NCI-H748 treated with DMSO at 0.1 percent for 48 hours (cell line): ENCODE measurements at regions not wholly inside any gene's neighbourhood (a gene's known extent, or its start where the extent isn't known, plus 50 kb on each side); places are given as distances from the start of the nearest gene placed in this dataset.

Experiments used
- DNase-seq: peaks from one replicate; lab custom pipeline; 2025; lab: John Stamatoyannopoulos, UW

DNA sequence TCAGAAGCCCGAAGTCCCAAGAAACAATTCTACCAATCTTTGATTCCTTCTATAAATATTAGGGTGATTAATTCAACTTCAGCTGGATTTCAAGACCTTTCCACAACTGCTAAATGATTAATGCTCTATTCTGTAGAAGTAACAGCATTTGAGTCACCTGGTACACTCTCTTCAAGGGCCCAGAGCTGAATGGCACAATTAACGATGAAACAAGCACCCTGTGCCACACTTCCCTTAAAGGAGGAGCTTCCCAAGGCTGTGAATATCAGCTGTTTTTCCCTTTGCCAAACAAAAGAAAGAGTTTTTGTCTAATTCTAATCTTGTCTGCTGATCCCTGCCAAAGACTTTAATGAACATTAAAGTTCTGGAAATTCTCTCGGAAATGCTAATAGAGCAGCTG, 56.0 kb downstream of the BOD1L2 start:
- DNase-seq: no peak

DNA sequence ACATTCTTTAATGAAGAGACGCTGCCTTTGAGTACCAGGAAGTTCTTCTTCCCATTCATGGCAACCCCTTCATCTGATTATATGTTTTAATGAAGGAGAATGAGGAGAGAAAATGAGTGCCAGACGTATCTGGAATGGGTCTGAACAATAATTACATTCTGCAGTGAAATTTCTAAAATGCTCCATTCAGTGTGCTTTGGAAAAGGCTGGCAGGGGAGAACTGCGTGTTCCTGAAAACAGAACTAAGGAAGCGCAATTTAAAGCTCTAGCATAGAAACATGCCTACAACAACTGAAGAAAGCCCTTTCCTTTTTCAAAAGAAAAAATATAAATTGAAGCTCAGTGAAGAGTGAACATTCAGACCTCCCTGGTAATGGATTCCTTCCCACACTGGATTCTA, 58.8 kb downstream of the BOD1L2 start:
- DNase-seq: no peak

DNA sequence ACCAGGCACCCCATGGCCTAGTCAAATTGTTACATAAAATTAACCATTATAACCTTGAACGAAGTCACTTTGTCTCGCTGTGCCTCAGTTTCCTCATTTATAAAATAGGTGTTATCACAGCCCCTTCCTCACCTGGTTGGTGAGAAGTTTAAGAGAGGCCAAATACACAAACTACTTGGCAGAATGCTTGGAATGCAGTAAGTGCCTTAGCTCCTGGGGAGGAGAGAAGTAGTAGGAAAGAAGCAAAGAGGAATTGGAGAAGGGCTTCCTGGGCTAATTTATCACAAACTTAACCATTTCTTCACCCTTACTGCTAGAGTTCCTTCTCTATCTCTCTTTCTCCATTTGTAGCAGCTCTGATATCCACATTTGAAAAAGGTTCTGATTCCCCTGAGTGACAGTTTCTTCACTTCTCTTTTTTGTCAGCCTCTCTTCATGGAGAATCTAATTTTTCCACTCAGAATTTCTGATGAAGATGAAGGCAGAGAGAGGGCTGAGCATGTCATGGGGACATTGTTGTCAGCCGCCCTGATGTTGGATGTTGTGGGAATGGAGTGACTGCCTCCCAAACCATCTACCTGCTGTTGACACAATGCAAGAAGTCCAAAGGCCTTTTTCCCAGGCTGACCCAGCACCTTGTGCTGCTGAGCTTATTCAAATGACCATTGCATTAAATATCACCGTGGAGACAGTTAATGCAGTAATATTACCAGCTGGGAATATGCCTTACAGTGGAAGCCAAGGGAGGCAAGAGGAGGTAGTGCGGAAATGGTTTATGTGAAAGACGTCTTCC, 60.4 kb downstream of the BOD1L2 start:
- no peak for DNase-seq

GRCh38 chr18:57208047-57208446, 61.2 kb downstream of the BOD1L2 start:
- peak; percentile 73 for DNase-seq

- DNase-seq: no peak
Measured at GRCh38 chr18:57209713-57210106, 62.8 kb downstream of the BOD1L2 start.

DNA sequence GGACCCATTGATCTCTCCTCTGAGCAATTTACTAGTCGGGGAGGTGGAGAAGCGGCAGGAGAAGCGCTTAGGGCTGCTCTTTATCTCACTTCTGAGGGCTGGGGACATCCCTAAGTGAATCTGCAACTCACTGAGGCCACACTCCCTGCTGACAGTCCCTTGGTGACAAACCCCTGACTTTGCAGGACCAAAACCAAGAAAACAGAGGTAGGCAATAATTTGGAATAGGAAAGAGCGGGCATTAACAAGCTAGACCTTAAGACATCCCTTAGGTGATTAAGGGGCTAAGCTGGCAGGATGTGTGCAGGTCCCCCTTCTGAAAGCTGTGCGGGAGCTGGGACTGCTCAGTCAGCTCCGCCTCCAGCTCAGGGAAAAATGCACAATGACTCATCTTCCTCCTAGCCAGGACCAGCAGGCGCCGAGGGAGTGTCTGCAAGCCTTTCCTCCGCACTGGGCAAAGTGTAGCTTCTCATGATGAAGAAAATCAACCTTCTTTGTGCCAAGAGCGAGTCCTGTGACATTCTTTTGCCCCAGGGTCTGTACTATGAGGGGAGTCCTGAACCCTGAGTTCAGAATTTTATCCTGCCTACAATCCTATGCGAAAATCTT, 63.3 kb downstream of the BOD1L2 start:
- peak; percentile 10 for DNase-seq

DNA sequence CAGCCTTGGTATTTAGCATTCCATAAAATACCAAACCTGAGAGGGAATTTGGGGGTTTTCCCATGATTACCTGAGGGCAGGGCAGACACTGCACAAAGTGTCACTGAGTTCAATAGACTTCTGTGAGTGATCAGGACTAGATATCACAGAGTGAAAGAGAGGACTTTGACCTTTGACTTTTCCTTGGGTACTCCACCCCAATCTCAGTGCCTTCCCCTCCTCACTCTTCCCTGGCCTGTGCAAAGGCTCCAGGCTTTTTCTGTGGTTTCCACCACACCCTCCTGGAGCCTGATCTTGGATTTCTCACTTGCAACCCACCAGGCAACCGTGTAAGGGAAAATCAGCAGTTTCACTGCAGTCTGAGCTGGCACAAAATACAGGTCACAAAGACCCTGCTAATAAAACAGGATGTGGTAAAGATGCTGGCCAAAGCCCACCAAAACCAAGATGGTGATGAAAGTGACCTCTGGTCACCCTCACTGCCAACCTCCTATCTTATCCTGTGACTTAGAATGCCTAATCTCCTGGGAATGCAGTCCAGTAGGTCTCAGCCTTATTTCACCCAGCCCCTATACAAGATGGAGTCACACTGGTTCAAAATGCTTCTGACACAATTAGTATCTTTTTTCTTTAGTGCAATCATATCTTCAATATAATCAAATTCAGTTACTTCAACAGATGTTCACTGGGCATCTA, 64.0 kb downstream of the BOD1L2 start:
- no peak for DNase-seq

DNA sequence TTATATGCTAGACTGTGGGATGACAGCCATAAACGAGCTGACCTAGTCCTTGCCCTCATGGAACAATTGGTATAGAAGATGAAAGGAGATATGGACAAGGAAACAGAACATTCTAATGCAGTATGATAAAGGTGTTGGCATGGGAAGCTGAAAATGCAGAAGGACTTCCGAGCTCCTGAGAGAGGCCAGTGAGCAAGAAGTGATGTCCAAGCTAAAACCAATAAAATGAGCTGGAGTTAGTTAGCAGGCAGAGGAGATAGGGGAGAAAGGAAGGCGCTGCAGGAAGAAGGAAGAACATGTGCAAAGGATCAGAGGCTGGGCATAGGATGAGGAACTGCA, 64.5 kb downstream of the BOD1L2 start:
- DNase-seq: no peak

- no peak for DNase-seq
Measured at GRCh38 chr18:57211776-57212175, 64.9 kb downstream of the BOD1L2 start.

DNA sequence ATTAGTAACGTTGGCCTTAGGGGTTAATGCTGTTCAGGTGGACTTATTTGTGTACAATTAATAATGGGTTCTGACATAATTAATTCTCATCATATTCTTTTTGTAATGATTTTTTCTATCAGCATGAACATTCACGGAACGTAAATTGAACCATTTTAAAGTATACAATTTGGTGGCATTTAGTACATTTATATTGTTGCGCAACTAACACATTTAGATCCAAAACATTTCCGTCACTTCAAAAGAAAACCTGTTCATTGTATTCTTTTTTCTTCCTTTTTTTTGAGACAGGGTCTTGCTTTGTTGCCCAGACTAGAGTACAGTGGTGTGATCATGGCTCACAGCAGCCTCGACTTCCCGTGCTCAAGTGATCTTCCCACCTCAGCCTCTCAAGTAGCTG, 65.8 kb downstream of the BOD1L2 start:
- no peak for DNase-seq

GRCh38 chr18:57214976-57215375, 68.1 kb downstream of the BOD1L2 start:
- DNase-seq: no peak

GRCh38 chr18:57218281-57218680, 71.4 kb downstream of the BOD1L2 start:
- DNase-seq: no peak

DNA sequence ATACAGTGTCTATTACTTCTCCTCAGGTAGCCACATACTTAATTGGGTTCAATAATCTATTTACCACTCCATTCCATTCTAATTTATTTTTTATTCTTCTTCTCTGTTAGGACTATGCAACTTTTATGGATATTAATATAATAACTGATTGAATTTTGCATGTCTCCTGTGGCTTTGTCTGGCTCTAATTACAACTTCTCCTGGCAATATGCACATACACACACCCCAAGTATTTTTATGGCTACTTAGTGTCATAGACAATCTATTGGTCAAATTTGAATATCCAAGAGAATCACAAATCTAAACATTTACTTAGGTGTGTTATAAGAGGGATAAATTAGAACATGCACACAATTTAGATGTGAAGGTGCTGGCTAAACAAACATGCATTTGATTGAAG, 73.1 kb downstream of the BOD1L2 start:
- no peak for DNase-seq

GRCh38 chr18:57220480-57220879, 73.6 kb downstream of the BOD1L2 start:
- no peak for DNase-seq

GRCh38 chr18:57220930-57221483, 74.1 kb downstream of the BOD1L2 start:
- no peak for DNase-seq

GRCh38 chr18:57223144-57223870, 76.4 kb downstream of the BOD1L2 start:
- DNase-seq: no peak

DNA sequence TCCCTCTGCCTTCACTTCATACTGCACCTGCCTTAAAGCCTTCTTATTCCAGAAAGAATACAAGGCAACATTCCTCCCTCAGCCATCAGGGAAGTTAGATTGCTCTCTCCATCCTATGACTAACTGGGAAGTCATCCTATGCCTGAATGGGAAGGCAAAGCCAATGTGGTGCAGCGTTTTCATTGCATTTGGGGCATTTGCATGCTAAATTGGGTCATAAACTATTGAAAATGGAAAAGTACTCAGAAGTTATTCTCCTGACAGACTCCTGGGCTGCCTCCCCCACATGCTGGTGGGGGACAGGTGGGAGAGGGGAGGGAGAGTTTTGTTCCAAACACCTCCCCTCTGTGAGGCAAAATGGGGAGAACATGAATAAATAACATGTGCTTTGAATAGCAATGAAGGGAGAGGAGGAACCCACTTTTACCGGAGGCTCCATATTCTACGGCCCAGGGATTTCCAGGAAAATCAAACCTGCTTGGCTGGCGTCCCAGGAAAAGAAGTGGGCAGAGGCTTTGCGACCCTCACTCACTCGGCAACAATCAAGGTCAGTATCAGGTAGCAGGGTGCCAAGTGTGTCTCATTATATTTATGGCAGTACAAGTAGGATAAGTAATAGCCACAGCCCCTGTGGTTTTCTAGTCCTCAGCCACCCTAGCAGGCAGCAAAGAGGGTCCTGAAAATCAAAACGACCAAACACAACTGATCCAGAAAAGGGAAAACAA, 84.1 kb downstream of the BOD1L2 start:
- no peak for DNase-seq

- DNase-seq: no peak
Measured at GRCh38 chr18:57231864-57232263, 85.0 kb downstream of the BOD1L2 start.

DNA sequence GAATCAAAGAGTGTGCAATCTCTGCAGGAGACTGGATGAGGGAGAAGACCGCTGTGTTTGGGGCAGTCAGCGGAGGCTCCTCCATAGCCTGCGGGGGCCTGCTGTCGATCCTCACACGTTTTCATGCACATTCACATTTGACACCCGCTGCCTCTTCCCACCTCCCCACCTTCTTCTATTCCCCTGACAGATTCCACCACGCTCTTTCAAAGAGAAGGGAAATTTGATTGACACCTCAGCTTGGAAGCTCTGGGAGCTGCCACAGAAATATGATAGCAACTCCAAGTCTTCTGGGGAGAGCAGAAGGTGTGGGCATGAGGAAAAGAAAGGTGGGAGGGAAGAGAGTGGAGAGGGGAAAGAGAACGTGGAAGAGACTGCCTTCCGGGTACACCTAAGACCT, 87.5 kb downstream of the BOD1L2 start:
- no peak for DNase-seq

DNA sequence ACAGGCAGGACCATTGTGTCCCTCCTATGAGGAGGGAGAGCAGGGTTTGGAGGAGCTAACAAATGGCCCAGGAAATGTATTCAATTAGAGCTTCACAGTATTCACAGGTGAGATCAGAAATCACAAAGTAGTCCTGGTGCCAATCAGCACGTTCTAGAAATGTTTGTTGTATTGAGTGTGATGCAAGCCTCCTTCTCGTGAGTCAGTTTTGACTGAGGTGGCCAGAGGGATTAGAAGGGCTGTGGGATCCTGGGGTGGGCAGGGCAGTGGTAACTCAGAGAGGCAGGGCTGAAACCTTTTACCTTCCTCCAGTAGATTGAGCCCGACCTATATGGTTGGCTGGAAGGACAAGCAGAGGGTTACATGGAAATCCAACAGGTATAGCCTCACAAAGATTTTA, 95.0 kb downstream of the BOD1L2 start:
- no peak for DNase-seq

- no peak for DNase-seq
Measured at GRCh38 chr18:57242285-57242684, 95.4 kb downstream of the BOD1L2 start.
